ENCODE measurements at regions not wholly inside any gene's neighbourhood (a gene's known extent, or its start where the extent isn't known, plus 50 kb on each side); places are given as distances from the start of the nearest gene placed in this dataset.

GRCh38 chr3:66140743-66141372 is 79.9 kb upstream of the SLC25A26 start:
- no peak for TF ChIP-seq GATA1 (IDR thresholded peaks at IDR 0.05; ENCODE audit: low read depth, low read length)
- TF ChIP-seq POLR2A (IDR thresholded peaks at IDR 0.05; ENCODE audit: low read length) = no peak
- DNase-seq = no peak

DNA sequence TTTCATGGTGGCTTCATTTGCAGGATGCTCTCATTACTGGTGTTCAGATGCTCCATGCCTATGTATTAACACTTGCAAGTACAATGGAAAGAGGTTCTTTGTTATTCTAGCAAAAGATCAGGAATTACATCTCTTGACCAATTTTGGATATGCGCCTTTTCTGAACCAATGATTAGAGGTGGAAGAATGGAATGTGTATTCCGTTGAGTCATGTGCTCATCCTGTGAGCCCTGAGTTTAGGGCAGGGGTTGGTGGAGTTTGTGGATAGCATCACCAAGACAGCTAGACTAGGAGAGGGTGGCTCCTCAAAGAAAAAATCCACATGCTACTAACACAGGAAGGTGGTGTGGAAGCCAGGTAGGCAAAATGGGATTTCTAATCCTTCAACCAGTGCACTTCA is 80.7 kb upstream of the SLC25A26 start:
- DNase-seq = no peak
- no peak for TF ChIP-seq GATA1 (IDR thresholded peaks at IDR 0.05; ENCODE audit: low read depth, low read length)

DNA sequence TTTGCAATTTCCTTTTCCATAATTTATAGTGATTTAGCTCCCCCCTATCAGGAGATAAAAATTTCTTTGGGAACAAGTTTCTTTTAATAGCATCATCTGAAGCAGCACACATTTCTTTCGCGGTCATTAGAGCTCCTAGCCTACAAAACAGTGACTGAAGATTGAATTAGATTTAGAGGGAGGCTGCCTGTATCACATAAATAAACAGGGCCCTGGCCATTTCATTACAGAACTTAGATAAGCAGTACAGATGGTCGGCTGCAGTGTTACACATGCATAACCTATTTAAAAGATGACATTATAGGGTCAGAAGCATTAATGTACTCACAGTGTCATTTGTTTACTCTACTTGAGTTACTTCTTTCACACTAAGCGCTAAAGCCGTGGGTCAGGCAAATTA is 81.4 kb upstream of the SLC25A26 start:
- no peak for TF ChIP-seq GATA1 (IDR thresholded peaks at IDR 0.05; ENCODE audit: low read depth, low read length)
- no peak for TF ChIP-seq POLR2A (IDR thresholded peaks at IDR 0.05; ENCODE audit: low read length)
- no peak for DNase-seq

DNA sequence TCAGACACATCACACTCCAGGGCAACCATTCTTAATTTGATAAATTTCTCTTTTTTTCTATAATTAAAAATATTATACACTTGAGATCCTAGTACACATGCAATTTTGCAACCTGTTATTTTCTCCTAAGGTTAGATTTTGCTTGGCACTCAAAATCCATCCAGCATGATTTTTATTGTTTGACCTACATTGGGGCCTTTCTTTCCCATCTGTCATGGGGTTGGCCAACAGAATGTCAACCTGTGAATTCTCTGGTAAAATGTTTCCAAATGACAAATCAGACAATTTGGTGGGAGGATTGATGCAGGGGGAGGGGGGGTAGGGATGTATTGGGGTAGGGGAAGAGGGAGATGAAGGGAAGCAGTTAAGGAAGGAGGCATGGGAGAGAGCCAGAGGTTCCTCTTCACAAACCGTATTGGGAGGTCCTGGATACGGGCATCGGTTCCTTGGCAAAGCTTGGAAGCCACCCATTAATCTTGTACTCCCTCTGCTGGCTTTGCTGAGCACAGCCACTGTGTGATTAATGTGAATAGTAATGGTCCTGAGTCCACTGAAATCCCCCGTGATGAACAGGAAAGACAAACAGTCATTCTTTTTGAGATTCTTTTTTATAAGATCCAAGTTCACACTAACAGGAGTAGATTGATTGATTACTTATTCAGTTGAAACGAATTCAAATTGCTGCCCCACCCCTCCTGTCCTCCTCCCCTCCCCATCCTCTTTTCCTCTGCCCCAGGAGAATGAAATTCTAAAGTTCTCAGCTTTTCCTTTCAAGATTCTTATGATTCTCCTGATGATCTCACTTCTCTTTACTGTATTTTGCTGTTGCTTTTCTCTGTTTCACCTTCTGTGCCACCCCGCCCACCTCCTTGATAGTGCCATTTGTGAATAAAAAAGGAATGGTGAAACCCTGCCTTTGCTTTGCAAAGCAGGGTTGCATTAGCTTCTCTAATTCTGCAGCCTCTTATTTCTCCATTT is 82.2 kb upstream of the SLC25A26 start:
- peak; percentile 5 to 30 for DNase-seq

GRCh38 chr3:66136597-66136996 is 84.2 kb upstream of the SLC25A26 start:
- no peak for DNase-seq
- TF ChIP-seq GATA1 (IDR thresholded peaks at IDR 0.05; ENCODE audit: low read depth, low read length) (no peak), POLR2A (IDR thresholded peaks at IDR 0.05; ENCODE audit: low read length) (no peak)

More for the DNA sequence above, 82.2 kb upstream of the SLC25A26 start:
- no peak for TF ChIP-seq POLR2A (IDR thresholded peaks at IDR 0.05; ENCODE audit: low read length)
- TF ChIP-seq GATA1 (IDR thresholded peaks at IDR 0.05; ENCODE audit: low read depth, low read length) = no peak

- DNase-seq = no peak
- no peak for TF ChIP-seq GATA1 (IDR thresholded peaks at IDR 0.05; ENCODE audit: low read depth, low read length)
- TF ChIP-seq POLR2A (IDR thresholded peaks at IDR 0.05; ENCODE audit: low read length) = no peak
Observed at GRCh38 chr3:66133853-66134445, 86.9 kb upstream of the SLC25A26 start.

GRCh38 chr3:66133050-66133757 is 87.6 kb upstream of the SLC25A26 start:
- DNase-seq = no peak
- TF ChIP-seq GATA1 (IDR thresholded peaks at IDR 0.05; ENCODE audit: low read depth, low read length) (no peak), POLR2A (IDR thresholded peaks at IDR 0.05; ENCODE audit: low read length) (no peak)

GRCh38 chr3:66128623-66129022 is 89.9 kb upstream of the MAGI1 start:
- TF ChIP-seq POLR2A (IDR thresholded peaks at IDR 0.05; ENCODE audit: low read length) (no peak), GATA1 (IDR thresholded peaks at IDR 0.05; ENCODE audit: low read depth, low read length) (no peak)
- no peak for DNase-seq

GRCh38 chr3:66121318-66121717 is 82.6 kb upstream of the MAGI1 start:
- DNase-seq = no peak
- TF ChIP-seq POLR2A (IDR thresholded peaks at IDR 0.05; ENCODE audit: low read length) = no peak
- no peak for TF ChIP-seq GATA1 (IDR thresholded peaks at IDR 0.05; ENCODE audit: low read depth, low read length)

DNA sequence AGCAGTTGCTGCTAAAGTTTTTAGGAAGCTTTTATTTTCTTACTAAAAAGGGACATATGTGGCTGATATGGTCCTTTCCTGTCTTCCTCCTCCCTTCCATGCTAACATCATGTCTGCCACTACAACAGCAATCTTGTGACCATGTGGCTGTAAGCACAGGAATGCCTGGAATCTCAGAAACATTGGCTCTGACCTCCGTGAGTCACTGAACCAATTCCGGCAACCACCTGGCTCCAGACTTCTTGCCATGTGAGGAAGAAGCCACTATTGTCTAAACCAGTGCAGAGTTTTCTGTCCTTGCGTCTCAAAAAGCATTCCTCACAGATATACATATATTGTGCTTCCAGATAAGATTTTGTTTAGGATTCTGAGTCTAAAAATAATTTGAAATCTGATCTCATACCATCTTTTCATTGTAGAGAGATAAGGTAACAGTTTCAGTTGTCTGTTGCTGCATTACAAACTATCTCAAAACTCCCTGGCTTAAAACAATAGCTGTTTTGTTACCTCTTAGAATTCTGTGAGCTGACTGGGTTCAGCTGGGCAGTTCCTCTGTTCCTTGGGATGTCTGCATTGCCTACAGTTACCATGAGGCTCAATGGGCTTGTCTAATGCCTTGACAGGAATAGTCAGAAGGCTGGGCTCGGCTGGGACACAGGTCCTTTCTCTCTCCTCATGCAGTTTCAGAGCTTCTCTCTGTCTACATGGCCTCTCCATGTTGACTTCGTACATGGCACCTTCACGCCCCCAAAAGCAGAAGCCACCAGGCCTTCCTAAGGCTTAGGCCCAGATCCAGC is 77.3 kb upstream of the MAGI1 start:
- no peak for TF ChIP-seq GATA1 (IDR thresholded peaks at IDR 0.05; ENCODE audit: low read depth, low read length)
- no peak for DNase-seq

GRCh38 chr3:66113542-66113941 is 74.8 kb upstream of the MAGI1 start:
- no peak for DNase-seq
- no peak for TF ChIP-seq POLR2A (IDR thresholded peaks at IDR 0.05; ENCODE audit: low read length)

DNA sequence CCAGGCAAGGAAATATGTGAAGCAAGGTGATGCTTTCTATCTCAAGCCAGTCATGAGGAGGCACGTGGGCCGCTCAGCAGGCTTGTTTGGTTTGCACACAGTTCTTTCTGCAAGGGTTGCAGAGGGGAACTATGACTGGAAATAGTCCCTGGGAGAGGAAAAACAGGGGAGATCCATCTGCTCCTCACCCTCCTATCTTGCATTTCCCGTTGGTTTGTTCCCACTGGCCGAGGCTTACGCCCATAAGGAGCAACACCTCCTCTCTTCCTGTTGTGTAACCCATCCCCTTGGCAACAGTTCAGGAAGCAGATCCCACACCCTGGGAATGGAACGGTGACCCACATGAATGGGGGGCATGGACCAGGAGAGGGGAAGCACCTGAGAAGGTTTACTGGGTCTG is 72.1 kb upstream of the MAGI1 start:
- no peak for DNase-seq
- TF ChIP-seq POLR2A (IDR thresholded peaks at IDR 0.05; ENCODE audit: low read length) (no peak), GATA1 (IDR thresholded peaks at IDR 0.05; ENCODE audit: low read depth, low read length) (no peak)

DNA sequence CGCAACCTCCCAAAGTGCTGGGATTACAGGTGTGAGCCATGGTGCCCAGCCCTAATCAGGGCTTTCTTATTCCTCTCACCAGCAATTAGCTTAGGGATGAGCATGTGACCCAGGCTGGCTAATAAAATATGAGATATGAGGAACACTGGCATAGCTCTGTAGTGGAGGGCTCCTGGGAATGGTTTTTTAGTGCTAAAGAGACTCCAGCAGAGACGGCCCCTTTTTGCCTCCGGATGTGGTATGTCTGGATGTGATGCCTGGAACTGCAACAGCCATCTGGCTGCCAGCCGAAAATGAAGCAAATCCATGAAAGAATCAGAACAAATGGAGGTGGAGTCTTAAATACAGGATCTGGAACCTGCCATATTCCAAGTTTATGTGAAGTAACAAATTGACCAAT is 69.1 kb upstream of the MAGI1 start:
- TF ChIP-seq GATA1 (IDR thresholded peaks at IDR 0.05; ENCODE audit: low read depth, low read length) (no peak), POLR2A (IDR thresholded peaks at IDR 0.05; ENCODE audit: low read length) (no peak)
- no peak for DNase-seq

All from erythroblast (primary cell).